Kidney epithelial cell (primary cell): ENCODE measurements at regions not wholly inside any gene's neighbourhood (a gene's known extent, or its start where the extent isn't known, plus 50 kb on each side); places are given as distances from the start of the nearest gene placed in this dataset.
"Not testable (repeated sequence)": the region's sequence is repeated elsewhere in the genome, so short reads cannot be mapped to it uniquely, and the experiment has no call there.

Experiments
- DNase-seq: peaks from one replicate; pipeline ENCODE4 v3.0.0-alpha.2; 2010; ENCODE audit warnings: low read depth
- H3K27me3 ChIP-seq: 2 replicates; pipeline ENCODE4 v1.6.0; 2011; ENCODE audit warnings: low read length; ENCODE audit not compliant: control insufficient read depth, insufficient read depth
- H3K36me3 ChIP-seq: 2 replicates; pipeline ENCODE4 v1.5.1; 2011; ENCODE audit warnings: low read length; ENCODE audit not compliant: control insufficient read depth, insufficient read depth
- H3K4me3 ChIP-seq: 2 replicates; pipeline ENCODE4 v1.5.1; 2011; ENCODE audit warnings: low read depth, mild to moderate bottlenecking, control low read depth, low read length
- TF ChIP-seq, protein P1 (sequence below): IDR thresholded peaks from 2 replicates; pipeline ENCODE4 v1.5.1; 2011; ENCODE audit warnings: mild to moderate bottlenecking, moderate library complexity, low read length, control low read depth, inconsistent platforms; ENCODE audit not compliant: insufficient read depth, poor library complexity, severe bottlenecking

DNA sequence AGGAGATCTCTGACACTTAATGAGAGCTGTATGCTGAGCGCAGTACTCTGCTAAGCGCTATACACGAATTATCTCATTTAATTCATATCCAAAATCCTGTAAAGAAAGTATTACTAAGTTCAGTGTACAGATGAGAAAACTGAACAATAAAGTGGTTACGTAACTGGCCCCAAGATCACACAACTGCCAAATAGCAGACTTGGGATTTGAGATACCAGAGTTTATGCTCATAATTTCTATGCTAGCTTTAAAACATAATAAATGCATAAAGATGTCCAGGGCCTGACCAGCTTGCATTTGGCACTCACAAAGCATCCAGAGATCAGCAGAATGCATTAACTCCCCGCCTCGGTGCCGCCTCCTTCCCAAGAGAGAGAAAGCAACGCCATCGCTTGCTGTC is 83.2 kb upstream of the PWP1 start:
- Histone ChIP-seq H3K4me3 (no peak overlapping the region), H3K27me3 (no peaks in the 10 kb centered on the region), H3K36me3 (no peaks in the 10 kb centered on the region)
- TF ChIP-seq, protein P1, sequence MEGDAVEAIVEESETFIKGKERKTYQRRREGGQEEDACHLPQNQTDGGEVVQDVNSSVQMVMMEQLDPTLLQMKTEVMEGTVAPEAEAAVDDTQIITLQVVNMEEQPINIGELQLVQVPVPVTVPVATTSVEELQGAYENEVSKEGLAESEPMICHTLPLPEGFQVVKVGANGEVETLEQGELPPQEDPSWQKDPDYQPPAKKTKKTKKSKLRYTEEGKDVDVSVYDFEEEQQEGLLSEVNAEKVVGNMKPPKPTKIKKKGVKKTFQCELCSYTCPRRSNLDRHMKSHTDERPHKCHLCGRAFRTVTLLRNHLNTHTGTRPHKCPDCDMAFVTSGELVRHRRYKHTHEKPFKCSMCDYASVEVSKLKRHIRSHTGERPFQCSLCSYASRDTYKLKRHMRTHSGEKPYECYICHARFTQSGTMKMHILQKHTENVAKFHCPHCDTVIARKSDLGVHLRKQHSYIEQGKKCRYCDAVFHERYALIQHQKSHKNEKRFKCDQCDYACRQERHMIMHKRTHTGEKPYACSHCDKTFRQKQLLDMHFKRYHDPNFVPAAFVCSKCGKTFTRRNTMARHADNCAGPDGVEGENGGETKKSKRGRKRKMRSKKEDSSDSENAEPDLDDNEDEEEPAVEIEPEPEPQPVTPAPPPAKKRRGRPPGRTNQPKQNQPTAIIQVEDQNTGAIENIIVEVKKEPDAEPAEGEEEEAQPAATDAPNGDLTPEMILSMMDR, result no peak
- DNase-seq, result no peak

DNA sequence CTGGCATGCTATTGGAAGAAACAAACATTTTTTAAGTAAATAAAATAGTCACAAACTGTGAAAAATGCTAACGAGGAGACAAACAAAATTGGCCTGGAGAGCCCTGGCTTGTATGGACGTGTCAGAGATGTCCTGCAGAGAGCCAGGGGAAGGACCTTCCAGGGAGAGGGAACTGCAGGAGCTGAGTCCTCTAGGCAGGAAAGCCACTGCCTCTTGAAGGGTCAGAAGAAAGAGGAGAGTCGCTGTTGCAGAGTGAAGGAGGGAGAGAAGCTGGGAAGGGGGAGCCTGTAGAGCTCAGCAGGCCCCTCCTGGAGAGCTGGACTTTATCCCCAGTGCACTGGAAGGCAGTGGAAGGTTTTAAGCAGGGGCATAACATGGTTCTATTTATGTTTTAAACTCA is 80.3 kb upstream of the PWP1 start:
- TF ChIP-seq, protein P1, result no peak
- Histone ChIP-seq H3K36me3 (no peaks in the 10 kb centered on the region), H3K4me3 (no peak overlapping the region), H3K27me3 (no peaks in the 10 kb centered on the region)
- no peak for DNase-seq

DNA sequence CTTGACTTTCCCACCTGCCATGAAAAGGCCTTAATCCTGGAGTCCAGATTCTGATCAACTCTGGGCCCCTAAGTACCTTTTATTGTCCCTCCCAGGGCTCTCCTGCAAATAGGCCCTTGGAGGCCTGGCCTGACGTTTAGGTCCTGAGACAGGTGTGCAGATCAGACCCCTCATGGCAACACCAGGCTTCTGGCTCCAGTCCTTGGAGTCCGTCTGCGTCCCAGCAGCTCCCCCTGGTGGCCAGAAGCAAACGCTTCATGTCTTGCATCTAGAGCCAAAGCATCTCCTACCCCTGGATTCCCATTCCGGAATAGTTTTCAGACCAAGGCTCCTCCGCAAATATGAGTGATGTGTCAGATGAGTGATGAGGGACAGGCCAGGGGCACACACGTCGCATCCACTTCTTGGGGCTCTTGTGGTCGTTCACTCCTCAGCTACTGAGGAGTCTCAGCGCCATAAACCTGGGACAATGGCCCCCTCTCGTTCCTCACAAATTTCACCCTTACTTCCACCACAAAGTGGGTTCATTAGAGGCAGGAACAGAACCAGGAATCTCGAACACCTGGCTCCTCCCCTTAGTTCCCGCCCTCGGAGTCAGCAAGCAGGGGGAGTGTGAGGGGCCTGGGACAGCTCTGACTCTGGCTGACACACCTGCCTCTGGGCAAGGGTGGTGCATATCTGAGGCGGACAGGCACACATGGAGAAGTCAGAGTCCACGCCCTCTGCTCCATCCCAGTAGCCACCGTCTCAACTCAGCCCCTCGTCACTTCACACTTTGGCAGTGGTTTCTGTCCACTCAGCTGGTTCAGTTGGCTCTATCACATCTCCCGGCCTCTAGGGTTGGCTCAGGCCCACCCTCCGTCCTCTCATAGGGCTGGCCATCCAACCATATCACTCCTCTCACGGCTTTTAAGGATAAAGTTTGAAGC is 77.9 kb upstream of the PWP1 start:
- no peaks in the 10 kb centered on the region for H3K27me3 ChIP-seq
- peak; percentile 25 for DNase-seq
- H3K36me3 ChIP-seq, result no peaks in the 10 kb centered on the region
- no peak overlapping the region for H3K4me3 ChIP-seq
- TF ChIP-seq, protein P1, result peak; percentile 93

DNA sequence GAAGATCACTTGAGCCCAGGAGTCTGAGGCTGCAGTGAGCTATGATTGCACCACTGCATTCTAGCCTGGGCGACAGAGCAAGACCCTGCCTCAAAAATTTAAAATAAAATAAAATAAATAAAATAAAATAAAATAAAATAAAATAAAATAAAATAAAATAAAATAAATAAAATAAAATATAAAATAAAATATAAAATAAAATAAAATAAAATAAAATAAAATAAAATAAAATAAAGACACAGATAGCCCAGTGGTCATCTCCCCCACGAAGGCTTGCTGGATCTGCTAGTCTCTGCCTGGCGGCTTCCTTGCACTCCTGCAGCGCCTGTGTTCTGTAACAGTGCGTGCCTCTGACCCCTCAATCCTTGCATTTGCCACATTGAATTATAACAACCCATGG is 76.8 kb upstream of the PWP1 start:
- not testable (repeated sequence) for DNase-seq, H3K4me3 ChIP-seq, H3K27me3 ChIP-seq, H3K36me3 ChIP-seq

DNA sequence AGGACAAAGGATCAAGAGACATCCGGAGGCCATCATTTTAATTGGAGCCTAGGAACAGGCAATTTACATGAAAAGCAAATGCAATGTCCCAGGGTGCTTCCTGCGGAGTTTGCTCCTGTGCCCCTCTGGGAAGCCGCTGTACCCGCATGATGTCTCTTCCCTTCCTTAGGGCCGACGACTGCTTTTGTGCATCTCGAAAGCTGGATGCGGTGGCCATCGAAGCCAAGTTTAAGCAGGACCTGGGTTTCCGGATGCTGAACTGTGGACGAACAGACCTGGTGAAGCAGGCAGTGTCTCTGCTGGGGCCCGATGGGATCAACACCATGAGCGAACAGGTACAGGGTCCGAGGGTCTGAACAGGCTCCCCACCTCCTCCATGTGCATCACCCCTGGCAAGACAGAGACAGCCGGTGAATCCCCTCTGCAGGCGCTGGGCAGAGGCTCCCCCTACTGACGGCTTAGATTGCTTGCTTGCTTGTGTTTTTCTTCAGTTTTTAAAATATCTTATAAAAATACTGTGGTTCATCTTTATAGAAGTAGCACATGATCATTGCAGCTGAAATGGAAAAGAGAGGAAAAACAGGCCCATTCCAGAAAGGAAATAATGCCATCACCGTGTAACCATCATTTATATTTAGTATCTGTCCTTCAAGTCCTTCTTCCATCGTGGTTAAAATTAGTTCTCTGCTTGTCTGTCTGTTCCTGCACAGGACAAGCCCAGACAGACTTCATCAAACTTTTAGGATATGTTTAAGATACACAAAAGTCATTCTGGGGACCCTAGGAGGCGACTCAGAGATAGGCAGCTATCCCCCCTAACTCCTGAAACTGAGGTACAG is 75.4 kb upstream of the PWP1 start:
- peak; percentile 12 for DNase-seq

DNA sequence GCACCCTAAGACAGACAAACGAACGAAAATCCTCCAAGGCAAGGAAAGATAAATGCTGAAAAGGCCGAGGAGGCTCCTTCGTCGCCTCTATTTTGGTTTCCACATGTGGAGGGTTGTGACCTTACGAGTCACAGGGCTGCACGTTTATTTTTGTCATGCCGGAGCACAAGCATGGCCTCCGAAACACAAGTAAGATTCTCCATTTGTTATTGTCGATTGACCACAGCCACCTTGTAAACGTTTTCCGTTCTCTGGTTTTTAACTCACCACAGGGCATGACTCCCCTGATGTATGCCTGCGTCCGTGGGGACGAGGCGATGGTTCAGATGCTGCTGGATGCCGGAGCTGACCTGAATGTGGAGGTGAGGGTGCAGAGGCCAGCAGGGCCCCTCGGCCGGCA is 73.1 kb upstream of the PWP1 start:
- TF ChIP-seq, protein P1, result no peak
- no peak for DNase-seq
- Histone ChIP-seq H3K36me3 (no peaks in the 10 kb centered on the region), H3K4me3 (no peak overlapping the region), H3K27me3 (no peaks in the 10 kb centered on the region)

More for the DNA sequence above, 75.4 kb upstream of the PWP1 start:
- Histone ChIP-seq H3K36me3 (no peaks in the 10 kb centered on the region), H3K27me3 (no peaks in the 10 kb centered on the region), H3K4me3 (no peak overlapping the region)
- TF ChIP-seq, protein P1, result peak; percentile 90
